ENCODE measurements at regions not wholly inside any gene's neighbourhood (a gene's known extent, or its start where the extent isn't known, plus 50 kb on each side); places are given as distances from the start of the nearest gene placed in this dataset.

DNA sequence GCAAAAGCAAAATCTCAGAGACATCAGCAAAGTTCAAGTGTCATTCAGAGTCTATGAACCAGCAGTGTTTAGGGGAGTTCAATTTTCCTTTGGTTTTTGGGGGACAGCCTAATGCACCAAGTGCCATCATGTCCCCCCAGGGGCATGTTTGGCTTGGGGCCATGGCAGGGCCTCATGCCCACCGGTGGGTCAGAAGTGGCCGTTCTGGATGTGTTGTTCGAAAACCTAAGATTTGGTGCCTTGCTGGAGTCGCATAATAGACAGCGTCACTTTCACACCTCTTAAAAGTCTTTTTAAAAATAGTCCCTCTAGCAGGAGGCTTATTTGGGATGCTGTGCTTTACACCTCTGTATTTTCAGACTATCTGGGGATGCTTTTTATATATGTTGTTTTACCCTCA is 250.1 kb downstream of the ZNF536 start:
- TF ChIP-seq, protein P1, sequence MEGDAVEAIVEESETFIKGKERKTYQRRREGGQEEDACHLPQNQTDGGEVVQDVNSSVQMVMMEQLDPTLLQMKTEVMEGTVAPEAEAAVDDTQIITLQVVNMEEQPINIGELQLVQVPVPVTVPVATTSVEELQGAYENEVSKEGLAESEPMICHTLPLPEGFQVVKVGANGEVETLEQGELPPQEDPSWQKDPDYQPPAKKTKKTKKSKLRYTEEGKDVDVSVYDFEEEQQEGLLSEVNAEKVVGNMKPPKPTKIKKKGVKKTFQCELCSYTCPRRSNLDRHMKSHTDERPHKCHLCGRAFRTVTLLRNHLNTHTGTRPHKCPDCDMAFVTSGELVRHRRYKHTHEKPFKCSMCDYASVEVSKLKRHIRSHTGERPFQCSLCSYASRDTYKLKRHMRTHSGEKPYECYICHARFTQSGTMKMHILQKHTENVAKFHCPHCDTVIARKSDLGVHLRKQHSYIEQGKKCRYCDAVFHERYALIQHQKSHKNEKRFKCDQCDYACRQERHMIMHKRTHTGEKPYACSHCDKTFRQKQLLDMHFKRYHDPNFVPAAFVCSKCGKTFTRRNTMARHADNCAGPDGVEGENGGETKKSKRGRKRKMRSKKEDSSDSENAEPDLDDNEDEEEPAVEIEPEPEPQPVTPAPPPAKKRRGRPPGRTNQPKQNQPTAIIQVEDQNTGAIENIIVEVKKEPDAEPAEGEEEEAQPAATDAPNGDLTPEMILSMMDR (IDR thresholded peaks at IDR 0.05): no peak
- TF ChIP-seq POLR2A (IDR thresholded peaks at IDR 0.05; ENCODE audit: low read length): no peak
- no peak for TF ChIP-seq RCOR1 (IDR thresholded peaks at IDR 0.05; ENCODE audit: low read depth, low read length)
- TF ChIP-seq NR3C1 (IDR thresholded peaks at IDR 0.05): no peak
- TF ChIP-seq, protein P2, sequence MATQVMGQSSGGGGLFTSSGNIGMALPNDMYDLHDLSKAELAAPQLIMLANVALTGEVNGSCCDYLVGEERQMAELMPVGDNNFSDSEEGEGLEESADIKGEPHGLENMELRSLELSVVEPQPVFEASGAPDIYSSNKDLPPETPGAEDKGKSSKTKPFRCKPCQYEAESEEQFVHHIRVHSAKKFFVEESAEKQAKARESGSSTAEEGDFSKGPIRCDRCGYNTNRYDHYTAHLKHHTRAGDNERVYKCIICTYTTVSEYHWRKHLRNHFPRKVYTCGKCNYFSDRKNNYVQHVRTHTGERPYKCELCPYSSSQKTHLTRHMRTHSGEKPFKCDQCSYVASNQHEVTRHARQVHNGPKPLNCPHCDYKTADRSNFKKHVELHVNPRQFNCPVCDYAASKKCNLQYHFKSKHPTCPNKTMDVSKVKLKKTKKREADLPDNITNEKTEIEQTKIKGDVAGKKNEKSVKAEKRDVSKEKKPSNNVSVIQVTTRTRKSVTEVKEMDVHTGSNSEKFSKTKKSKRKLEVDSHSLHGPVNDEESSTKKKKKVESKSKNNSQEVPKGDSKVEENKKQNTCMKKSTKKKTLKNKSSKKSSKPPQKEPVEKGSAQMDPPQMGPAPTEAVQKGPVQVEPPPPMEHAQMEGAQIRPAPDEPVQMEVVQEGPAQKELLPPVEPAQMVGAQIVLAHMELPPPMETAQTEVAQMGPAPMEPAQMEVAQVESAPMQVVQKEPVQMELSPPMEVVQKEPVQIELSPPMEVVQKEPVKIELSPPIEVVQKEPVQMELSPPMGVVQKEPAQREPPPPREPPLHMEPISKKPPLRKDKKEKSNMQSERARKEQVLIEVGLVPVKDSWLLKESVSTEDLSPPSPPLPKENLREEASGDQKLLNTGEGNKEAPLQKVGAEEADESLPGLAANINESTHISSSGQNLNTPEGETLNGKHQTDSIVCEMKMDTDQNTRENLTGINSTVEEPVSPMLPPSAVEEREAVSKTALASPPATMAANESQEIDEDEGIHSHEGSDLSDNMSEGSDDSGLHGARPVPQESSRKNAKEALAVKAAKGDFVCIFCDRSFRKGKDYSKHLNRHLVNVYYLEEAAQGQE (IDR thresholded peaks at IDR 0.05): no peak
- TF ChIP-seq HOXB13 (CRISPR knock-in tag; IDR thresholded peaks at IDR 0.05; ENCODE audit: low read depth): no peak
- TF ChIP-seq KDM1A (IDR thresholded peaks at IDR 0.05; ENCODE audit: low read depth): no peak
- TF ChIP-seq, protein P3, sequence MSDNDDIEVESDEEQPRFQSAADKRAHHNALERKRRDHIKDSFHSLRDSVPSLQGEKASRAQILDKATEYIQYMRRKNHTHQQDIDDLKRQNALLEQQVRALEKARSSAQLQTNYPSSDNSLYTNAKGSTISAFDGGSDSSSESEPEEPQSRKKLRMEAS (IDR thresholded peaks at IDR 0.05): no peak
- TF ChIP-seq EP300 (IDR thresholded peaks at IDR 0.05): no peak
- no peak for TF ChIP-seq ESRRA (IDR thresholded peaks at IDR 0.05; ENCODE audit: borderline replicate concordance, low read length)
- TF ChIP-seq NFE2L2 (conservative IDR thresholded peaks at IDR 0.05; ENCODE audit: low read length): no peak
- TF ChIP-seq RAD21 (conservative IDR thresholded peaks at IDR 0.05 in 1 of 2, IDR thresholded peaks at IDR 0.05 in 1 of 2): no peak
- no peak for TF ChIP-seq ZSCAN20 (CRISPR knock-in tag; IDR thresholded peaks at IDR 0.05)
